NCI-H82 treated with DMSO at 0.1 percent for 48 hours (cell line): ENCODE measurements at regions not wholly inside any gene's neighbourhood (a gene's known extent, or its start where the extent isn't known, plus 50 kb on each side); places are given as distances from the start of the nearest gene placed in this dataset.

ENCODE experiments used
- DNase-seq: peaks from one replicate; lab custom pipeline; 2025; ENCODE audit not compliant: unreplicated experiment; lab: John Stamatoyannopoulos, UW

- no peak for DNase-seq
Observed at GRCh38 chr3:174640932-174641331, 218.2 kb upstream of the NAALADL2 start.

- DNase-seq, result no peak
Observed at GRCh38 chr3:174644287-174644686, 214.8 kb upstream of the NAALADL2 start.

- DNase-seq, result no peak
Observed at GRCh38 chr3:174651951-174652350, 207.2 kb upstream of the NAALADL2 start.

GRCh38 chr3:174659511-174659910, 199.6 kb upstream of the NAALADL2 start:
- no peak for DNase-seq

GRCh38 chr3:174662653-174663052, 196.5 kb upstream of the NAALADL2 start:
- DNase-seq, result no peak

GRCh38 chr3:174667386-174667785, 191.7 kb upstream of the NAALADL2 start:
- DNase-seq, result no peak

GRCh38 chr3:174675406-174675805, 183.7 kb upstream of the NAALADL2 start:
- no peak for DNase-seq

GRCh38 chr3:174681784-174682183, 177.3 kb upstream of the NAALADL2 start:
- DNase-seq, result no peak

- no peak for DNase-seq
Observed at GRCh38 chr3:174685796-174686195, 173.3 kb upstream of the NAALADL2 start.

- DNase-seq, result no peak
Observed at GRCh38 chr3:174697310-174697709, 161.8 kb upstream of the NAALADL2 start.

GRCh38 chr3:174700736-174701135, 158.4 kb upstream of the NAALADL2 start:
- no peak for DNase-seq

- no peak for DNase-seq
Observed at GRCh38 chr3:174710612-174711011, 148.5 kb upstream of the NAALADL2 start.

GRCh38 chr3:174715386-174715785, 143.7 kb upstream of the NAALADL2 start:
- DNase-seq, result no peak

GRCh38 chr3:174716956-174717505, 142.1 kb upstream of the NAALADL2 start:
- no peak for DNase-seq

- no peak for DNase-seq
Observed at GRCh38 chr3:174720717-174721116, 138.4 kb upstream of the NAALADL2 start.

GRCh38 chr3:174725303-174725702, 133.8 kb upstream of the NAALADL2 start:
- no peak for DNase-seq

GRCh38 chr3:174737966-174738365, 121.2 kb upstream of the NAALADL2 start:
- DNase-seq, result no peak

GRCh38 chr3:174749143-174749542, 110.0 kb upstream of the NAALADL2 start:
- no peak for DNase-seq

GRCh38 chr3:174755833-174756829, 103.0 kb upstream of the NAALADL2 start:
- DNase-seq, result no peak

- DNase-seq, result no peak
Observed at GRCh38 chr3:174758943-174759342, 100.2 kb upstream of the NAALADL2 start.

- no peak for DNase-seq
Observed at GRCh38 chr3:174767406-174767805, 91.7 kb upstream of the NAALADL2 start.

GRCh38 chr3:174767853-174768382, 91.2 kb upstream of the NAALADL2 start:
- DNase-seq, result no peak
